NCI-H1048 (cell line): ENCODE measurements at regions not wholly inside any gene's neighbourhood (a gene's known extent, or its start where the extent isn't known, plus 50 kb on each side); places are given as distances from the start of the nearest gene placed in this dataset.
"Not testable (repeated sequence)": the region's sequence is repeated elsewhere in the genome, so short reads cannot be mapped to it uniquely, and the experiment has no call there.

ENCODE experiments used
- DNase-seq: peaks from one replicate; lab custom pipeline; 2025; lab: John Stamatoyannopoulos, UW

DNA sequence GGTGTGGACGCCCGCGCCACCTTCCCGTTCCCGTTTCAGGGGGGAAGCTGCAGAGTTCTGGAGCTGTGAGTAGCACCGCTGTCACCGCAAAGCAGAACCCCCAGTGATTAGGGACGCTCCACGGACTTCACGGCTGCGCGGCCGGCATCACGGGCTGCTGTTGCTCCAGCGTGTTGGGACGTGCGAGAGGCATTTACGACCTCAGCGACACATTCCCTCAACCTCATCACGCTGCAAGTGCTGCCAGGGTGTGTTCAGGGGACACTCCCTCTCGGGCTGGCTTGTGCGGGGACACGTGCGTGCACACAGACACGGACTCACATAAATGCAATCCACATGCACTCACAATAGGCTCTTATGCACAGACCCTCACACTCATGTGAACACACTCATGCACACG lies 187.9 kb downstream of the NPIPB11 start:
- not testable (repeated sequence) for DNase-seq

DNA sequence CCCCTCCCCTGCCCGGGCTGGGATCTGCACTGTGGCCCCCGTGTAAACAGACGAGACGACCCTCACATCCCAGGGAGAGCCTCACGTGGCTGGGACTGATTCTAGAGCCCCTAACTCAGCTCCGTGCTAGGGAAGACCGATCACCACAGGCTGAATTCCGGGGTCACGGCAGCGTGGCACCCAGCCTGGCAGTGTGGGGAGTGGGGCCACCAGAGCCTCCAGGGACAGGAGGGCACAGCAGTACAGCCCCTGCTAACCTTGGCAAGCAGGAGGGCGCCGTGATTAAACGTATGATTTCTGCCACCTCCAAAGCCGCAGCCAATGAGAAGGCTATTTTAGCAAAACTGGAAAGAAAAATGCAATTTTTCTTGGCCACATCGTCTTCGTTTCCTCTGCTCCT lies 188.3 kb downstream of the NPIPB11 start:
- DNase-seq, result not testable (repeated sequence)

DNA sequence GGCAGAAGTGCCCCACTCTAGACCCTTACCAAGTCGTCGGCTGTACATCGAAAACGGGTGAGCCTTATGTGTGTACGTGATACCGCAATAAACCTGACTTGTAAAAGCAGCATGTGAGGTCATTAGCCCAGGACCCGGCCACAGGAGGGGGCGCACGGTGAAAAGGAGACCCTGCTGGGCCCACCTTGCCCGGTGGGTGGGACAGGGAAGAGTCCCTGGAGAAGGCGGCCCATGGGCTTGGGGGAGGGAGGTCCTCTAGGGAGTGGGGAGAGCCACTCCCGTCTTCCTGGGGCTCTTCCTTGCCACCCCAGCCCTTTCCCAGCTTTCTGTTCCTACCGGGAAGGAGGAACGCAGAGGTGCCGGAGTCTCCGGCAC lies 188.8 kb downstream of the NPIPB11 start:
- DNase-seq, result not testable (repeated sequence)

DNA sequence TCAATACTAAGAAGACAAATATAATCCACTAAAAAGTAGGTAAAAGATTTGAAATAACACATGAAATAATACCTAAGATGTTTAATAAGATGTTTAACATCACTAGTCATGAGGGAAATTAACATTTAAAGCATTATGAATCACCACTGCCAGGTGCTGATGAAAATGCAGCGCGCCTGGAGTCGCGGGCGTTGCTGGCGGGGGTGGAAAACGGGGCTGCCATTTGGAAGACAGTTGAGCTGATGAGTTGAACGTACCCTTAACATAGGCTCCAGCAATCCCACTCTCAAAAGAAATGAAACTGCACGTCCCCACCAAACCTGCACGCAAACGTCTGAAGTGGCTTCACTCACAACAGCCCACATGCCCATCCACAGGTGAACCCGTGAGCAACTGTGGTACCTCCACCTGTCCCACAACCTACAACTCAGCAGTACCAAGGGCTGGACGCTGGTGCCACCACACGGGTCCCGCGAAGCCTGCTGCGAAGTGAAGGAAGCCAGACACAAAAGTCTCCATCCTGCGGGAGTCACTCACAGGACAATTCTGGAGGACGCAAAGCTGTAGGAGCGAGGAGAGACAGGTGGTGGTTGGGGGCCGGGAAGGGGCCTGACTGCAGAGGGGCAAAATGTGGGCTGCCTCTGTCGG lies 189.3 kb downstream of the NPIPB11 start:
- DNase-seq, result not testable (repeated sequence)

DNA sequence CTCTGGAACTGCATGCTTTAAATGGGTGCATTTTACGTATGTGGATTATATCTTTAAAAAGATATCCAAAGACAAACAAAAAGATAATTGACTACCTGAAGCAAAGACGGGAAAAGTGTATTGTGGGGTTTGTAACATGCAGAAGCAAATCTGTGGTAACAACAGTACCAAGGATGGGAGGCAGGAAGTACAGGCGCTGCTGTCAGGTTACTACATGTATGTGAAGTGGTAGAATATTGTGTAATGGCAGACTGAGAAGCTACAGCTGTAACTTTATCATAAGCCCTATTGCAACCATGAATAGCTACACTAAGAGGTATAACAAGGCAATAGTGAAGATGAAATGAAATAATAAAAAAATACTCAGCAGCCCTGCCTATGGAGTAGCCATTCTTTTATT lies 192.7 kb downstream of the NPIPB11 start:
- DNase-seq, result not testable (repeated sequence)

DNA sequence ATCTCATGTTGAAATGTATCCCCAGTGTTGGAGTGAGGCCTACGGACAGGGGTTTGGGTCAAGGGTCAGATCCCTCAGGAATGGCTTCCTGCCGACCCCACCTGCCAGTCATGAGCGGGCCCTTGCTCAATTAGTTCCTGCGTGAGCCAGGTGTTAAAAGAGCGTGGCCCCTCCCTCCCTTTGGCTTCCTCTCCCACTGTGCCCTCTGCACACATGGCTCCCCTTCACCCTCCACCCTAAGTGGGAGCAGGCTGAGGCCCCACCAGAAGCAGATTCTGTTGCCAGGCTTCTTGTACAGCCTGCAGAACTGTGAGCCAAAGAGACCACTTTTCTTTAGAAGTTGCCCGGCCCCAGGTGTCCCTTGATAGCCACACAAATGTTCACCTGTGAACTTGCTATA lies 193.3 kb downstream of the NPIPB11 start:
- DNase-seq, result not testable (repeated sequence)

DNA sequence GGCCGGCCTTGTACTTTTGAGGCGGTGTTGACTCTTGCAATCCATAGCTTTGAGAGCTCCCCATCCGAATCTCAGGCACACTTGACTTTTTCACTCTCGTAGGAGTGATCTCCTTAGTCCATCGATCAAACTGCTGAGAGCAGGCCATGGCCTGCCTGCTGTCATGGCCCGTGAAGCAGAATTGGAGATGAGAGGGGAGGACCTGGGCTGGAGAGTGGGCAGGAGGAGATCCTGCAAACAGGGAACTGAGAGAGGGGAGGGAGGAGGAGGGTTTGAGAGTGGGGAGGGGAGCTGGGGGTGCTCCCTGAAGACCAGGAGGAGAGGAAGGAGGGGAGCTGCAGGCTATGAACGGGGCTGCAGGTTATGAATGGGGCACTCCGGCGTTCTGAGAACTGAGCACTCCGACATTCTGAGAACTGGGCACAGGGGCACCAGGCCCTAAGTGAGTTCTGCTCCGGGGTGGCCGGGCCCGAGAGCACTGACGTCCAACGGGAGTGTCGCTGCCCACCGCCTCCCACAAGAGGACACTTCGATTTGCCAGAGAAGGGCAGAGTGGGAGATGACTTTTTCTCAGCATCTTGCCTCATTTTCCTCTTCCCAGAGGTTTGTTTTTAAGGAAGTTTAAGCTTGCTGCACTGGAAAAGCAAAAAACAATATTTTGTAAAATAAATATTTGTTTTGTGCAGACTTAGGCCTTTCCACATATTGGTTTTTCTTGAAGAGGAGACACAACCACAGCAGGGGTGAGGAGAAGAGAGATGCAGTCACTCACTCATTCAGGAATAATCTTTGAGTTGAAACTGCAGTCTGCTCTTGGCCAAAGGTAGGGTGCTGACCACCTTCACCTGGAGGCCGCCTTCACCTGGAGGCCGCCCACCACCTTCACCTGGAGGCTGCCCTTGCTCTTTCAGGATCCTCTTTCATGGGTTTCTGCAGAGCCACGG lies 194.2 kb downstream of the NPIPB11 start:
- DNase-seq, result not testable (repeated sequence)

DNA sequence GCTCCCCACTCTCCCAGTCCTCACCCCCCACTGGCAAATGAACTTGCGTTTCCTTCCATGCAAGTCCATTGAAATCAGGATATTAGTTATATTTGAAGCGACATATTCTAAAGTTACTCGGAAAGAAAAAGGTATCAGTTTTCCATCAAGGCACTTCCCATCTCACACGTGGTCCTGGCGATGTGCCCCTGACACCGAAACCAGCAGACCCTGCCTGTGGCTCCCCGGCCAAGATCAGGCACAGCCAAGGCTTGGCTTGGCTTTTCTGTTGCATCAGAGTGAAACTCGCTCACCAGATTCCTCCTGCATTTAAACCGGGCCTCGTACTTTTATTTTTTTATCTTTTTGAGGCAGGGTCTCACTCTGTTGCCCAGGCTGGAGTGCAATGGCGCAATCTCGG lies 195.1 kb downstream of the NPIPB11 start:
- not testable (repeated sequence) for DNase-seq

DNA sequence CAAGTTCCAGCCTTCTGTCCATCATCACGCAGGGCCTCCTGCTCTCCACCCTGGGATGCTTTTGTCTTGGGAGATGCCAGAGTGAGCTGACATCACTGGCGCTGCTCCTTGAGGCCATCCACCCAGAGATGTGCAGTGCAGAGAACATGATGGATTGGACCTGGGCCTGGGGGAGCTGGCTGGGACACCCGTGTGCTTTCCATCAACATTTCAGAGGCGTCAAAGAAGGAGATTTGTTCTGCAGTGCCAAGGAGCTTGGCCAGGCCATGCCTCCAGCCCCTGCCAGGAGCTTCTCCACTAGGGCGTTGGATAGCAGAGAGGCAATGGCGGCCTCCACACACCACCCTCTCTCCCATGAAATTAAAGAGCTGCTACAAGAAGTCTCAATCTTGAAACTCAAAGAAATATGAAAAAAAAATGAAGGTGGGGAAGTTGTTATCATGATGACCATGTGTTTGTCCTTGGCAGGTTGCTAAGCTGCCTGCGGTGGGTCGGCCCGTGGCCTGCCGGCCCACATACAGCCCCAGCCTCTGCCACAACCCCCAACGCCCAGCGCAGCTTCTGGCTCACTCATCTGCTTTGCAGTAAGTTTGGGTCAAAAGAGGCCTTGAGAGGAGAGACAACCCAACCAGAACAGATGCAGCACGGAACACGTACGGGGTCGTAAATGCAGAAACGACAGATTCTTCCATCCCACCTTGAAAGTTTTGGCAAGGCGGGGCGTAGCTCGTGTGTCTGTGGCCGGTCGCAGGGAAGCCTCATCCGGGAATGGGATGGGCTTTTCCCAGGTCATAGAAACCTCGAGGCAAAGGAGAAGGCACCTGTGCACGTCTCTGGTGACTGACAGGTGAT lies 196.0 kb downstream of the NPIPB11 start:
- not testable (repeated sequence) for DNase-seq

DNA sequence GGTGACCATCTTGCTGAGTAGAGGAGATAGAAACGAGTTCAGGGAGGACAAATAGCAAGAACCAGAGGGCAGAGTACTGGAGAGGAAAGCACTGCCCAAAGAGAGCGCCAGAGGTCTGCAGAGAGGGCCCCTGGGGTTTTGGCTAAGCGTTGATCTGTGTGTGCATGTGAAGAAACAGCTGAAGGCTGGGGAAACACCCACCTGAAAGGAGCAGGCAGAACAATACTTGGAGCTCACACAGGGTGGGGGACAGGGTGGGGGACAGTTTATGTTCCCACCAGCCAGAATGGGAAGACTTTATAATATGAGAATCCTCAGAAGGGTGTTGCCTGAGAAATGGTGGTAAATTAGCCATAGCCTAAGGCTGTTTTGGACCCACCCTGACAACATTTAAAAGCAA lies 200.4 kb downstream of the NPIPB11 start:
- not testable (repeated sequence) for DNase-seq

DNA sequence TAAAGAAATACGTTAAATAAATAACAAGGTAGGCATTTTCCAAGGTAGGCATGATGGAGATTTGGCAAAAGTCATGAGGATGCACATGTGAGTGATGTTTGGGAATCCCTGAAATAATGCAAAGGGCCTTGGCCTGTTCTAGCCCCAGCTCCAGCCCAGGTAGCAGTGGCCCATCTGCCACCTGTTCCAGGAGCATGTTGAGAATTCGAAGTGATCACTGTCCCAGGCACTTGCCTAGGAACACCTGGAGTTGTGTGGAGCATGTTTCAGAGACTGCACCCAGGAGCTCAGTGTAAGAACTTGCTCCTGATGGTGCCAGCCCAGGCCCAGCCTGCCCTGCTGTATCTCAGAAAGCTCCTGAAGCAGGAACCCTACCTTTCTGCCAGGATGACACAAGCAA lies 201.4 kb downstream of the NPIPB11 start:
- DNase-seq, result not testable (repeated sequence)

DNA sequence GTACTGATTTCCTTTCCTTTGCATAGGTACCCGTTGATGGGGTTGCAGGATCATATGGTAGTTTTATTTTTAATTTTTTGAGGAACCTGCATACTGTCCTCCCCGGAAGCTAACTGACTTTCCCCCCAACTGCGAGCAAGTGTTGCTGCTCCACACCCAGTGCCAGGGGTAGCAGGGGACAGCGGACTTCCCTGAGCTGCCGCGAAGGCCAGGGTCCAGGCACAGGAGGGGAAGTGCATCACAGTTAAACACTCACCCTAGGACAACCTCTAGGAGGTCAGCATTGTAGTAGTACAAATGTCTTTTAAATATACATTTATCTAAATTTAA lies 201.7 kb downstream of the NPIPB11 start:
- DNase-seq, result no peak

DNA sequence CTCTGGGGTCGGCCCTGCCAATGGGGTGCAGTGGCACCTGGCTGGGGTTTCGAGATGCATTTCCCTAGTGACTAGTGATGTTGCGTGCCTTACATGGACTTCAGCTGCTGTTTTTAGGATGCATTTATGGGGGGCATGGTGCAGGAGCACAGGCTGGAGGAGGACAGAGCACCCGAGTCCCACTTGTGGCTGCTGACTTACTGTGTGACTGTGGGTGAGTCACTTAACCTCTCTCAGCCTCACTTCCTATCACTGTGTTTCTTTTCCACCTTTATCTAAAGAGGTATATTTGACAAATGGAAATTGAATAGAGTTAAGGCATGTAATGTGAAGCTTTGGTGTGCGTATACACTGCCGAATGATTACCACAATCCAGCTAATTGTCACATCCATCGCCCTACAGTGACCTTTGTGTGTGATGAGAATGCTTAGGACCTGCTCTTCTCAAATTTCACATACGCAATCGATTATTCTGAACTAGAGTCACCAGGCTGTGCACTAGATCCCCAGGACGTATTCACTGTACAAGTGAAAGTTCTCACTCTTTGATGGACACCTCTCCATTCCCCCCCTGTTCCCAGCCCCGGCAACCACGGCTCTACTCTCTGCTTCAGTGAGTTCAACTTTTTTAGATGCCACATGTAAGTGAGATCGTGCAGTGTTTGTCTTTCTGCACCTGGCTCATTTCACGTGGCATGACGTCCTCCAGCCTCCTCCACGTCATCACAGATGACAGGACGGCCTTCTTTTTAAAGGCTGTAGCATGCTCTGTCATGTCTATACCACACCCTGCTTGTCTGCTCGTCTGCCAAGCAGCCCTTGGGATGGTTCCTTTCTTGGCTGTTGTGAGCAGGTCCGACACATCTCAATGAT lies 202.3 kb downstream of the NPIPB11 start:
- not testable (repeated sequence) for DNase-seq

DNA sequence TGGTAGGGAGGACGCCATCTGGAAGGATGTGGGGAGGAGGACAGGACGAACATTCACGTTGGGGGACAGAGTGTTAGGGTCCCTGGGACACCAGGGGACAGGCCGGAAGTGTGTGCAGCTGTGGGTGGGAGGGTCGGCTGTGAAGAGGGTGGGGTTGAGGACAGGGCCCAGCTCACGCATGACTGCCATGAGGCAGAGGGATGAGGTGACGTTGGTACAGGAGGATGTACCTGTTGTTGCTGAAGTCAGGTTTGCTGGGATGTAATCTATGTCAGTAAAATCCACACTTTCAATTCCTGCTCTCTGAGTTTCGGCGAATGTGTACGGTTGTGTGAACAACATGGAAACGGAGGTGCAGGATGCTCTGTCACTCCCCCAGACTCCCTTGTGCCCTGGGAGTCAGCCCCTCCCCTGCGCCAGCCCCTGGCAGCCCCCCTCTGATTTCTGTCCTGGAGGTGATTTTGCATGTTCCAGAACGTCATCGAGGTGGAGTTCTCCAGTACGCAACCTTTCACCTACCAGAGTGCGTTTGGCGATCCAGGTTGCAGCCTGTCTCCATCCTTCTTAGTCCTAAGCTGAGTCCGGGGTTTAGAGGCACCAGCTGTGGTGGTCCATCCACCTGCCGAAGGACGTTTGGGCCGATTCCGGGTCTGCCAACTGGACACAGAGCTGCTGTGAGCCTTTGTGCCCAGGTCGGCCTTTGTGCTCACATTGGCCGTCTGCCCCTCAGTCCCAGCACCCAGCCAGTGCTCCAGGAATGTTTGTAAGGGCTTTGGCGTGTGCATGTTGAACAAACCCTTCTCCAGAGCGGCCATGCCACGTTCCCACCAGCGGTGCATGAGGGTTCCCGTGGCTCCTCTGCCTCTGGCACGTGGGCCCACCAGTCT lies 203.2 kb downstream of the NPIPB11 start:
- not testable (repeated sequence) for DNase-seq

DNA sequence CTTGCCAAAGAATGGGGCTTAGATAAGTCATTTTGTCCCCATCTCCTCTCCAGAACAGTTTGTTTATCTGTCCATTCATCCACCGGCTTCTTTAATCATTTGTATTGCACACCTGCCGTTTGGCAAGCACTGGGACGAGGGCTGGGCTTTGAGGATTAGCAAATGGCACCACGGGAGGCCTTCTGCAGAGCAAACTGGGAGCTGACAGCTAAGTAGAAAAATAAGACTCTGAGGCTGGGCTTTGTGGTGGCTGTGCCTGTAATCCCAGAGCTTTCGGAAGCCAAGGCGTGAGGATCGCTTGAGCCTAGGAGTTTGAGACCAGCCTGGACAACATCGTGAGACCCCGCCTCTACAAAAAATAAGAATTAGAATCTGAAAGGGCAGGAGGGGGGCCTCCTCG lies 203.9 kb downstream of the NPIPB11 start:
- not testable (repeated sequence) for DNase-seq

DNA sequence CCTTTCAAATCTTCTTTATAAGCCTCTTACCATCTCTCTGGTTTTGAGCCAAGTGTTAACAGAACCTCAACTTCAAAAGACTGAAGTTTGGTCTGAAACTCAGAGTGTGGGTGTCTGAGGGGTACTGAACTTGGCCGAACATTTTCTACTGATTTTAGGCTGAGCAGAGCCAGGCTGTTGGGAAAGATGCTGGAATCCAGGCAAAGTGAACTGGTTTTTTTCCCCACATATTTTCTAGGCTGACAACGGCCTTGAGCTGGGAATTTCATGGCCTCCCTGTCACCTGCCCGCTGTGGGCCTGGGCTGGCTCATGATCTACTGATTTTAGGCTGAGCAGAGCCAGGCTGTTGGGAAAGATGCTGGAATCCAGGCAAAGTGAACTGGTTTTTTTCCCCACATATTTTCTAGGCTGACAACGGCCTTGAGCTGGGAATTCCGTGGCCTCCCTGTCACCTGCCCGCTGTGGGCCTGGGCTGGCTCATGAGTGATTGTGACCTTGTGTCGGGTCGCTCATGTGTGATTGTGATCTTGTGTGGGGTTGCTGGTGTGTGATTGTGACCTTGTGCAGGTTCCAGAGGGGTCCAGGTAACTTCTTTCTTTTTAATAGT lies 204.4 kb downstream of the NPIPB11 start:
- DNase-seq, result not testable (repeated sequence)

DNA sequence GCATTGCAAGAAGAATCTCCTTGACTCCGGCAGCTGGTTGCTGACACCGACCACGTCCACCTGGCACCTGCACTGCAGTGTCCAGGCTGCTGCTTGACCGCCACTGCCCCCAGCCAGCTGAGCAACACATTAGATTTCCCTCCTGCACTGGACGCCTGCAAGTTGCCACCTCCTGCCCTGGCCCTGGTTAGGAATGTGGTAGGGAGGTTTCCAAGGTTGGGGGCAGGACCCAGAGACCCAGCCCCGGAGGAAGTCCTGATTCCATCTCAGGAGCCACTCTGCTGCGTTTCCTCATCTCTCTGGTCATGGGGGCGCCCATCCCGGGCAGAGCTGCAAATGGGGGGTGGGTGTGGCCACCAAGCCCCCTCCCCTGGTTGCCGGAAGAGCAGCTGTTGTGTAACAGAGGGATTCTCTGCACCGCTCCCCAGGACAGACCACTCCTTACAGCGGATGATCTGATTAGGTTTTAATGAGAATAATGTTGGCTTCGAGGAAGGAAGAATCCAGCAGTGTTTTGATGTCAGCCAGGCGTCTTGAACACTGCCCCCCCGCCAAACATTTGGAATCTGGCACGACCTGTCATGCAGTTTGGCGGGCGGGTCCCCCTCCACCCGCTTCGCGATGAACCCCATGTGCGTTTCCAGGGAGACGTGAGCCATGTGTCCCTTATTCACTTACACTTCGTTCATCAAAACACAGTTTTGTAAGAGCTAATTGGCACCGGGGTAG lies 205.1 kb downstream of the NPIPB11 start:
- DNase-seq, result not testable (repeated sequence)

DNA sequence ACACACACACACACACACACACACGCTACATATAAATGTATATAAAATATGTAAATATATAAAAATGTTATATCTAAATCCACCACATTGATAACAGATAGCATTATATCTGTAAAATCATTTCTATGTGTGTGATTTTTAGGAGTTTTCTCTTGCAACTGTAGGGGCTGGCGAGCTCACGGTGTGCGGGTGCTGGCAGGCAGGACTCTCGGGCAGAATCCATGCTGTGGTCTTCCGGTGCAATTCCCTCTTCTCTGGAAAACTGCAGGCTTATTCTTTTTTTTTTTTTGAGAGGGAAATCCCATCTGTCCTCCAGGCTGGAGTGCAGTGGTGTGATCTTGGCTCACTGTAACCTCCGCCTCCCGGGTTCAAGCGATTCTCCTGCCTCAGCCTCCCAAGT lies 205.8 kb downstream of the NPIPB11 start:
- not testable (repeated sequence) for DNase-seq

DNA sequence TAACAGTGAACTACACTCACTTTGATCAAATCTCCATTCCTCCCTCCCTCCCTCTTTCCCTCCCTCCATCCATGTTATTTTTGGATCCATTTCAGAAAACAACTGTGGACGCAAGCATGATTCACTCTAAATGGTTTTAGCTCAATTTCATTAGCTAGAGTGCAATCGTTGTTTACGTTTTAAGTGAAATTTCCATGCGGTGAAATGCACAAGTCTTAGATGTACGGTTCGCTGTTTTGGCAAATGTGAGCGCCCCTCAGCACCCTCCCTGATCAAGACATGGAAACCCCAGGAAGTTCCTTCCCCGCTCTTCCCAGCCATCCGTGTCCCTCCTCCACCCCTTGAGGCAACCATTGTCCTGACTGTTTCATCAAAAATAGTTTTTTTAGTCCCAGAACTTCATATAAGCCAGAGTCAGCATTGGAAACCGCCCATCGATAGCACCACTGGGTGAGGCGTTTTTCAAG lies 206.3 kb downstream of the NPIPB11 start:
- not testable (repeated sequence) for DNase-seq
